Muscle of back (tissue), 3 donors: ENCODE measurements at regions not wholly inside any gene's neighbourhood (a gene's known extent, or its start where the extent isn't known, plus 50 kb on each side); places are given as distances from the start of the nearest gene placed in this dataset.

Source experiments
- DNase-seq, 3 donors: peaks; one replicate each; pipeline versions ENCODE4 v3.0.0 to v3.0.0-alpha.2; 2013

GRCh38 chr6:156650896-156651390 lies 126.2 kb upstream of the ARID1B start:
- no peak for DNase-seq

- DNase-seq: no peak
Observed at GRCh38 chr6:156648616-156649015, 128.6 kb upstream of the ARID1B start.

GRCh38 chr6:156647991-156648390 lies 129.2 kb upstream of the ARID1B start:
- DNase-seq: peak in 1 of 3 donors; percentile 31

- DNase-seq: no peak
Observed at GRCh38 chr6:156647140-156647784, 129.9 kb upstream of the ARID1B start.

- DNase-seq: no peak
Observed at GRCh38 chr6:156646496-156646895, 130.7 kb upstream of the ARID1B start.

- DNase-seq: no peak
Observed at GRCh38 chr6:156645097-156645496, 132.1 kb upstream of the ARID1B start.

GRCh38 chr6:156639009-156639721 lies 138.0 kb upstream of the ARID1B start:
- no peak for DNase-seq

GRCh38 chr6:156638581-156638980 lies 138.6 kb upstream of the ARID1B start:
- DNase-seq: no peak

GRCh38 chr6:156634951-156635371 lies 142.2 kb upstream of the ARID1B start:
- DNase-seq: peak in 1 of 3 donors; percentile 53

GRCh38 chr6:156634048-156634447 lies 143.1 kb upstream of the ARID1B start:
- DNase-seq: no peak

GRCh38 chr6:156633291-156633690 lies 143.9 kb upstream of the ARID1B start:
- DNase-seq: no peak

GRCh38 chr6:156630613-156631302 lies 146.4 kb upstream of the ARID1B start:
- no peak for DNase-seq

GRCh38 chr6:156628805-156629204 lies 148.4 kb upstream of the ARID1B start:
- no peak for DNase-seq

- no peak for DNase-seq
Observed at GRCh38 chr6:156627524-156627923, 149.7 kb upstream of the ARID1B start.

GRCh38 chr6:156622185-156622584 lies 155.0 kb upstream of the ARID1B start:
- DNase-seq: no peak

- DNase-seq: no peak
Observed at GRCh38 chr6:156620331-156620730, 156.8 kb upstream of the ARID1B start.

GRCh38 chr6:156618600-156619205 lies 158.5 kb upstream of the ARID1B start:
- peak in 1 of 3 donors; percentile 30 for DNase-seq

- no peak for DNase-seq
Observed at GRCh38 chr6:156617941-156618340, 159.2 kb upstream of the ARID1B start.

- DNase-seq: no peak
Observed at GRCh38 chr6:156617376-156617775, 159.8 kb upstream of the ARID1B start.

- no peak for DNase-seq
Observed at GRCh38 chr6:156616495-156616894, 160.7 kb upstream of the ARID1B start.

GRCh38 chr6:156613996-156614395 lies 163.2 kb upstream of the ARID1B start:
- no peak for DNase-seq

GRCh38 chr6:156612361-156612760 lies 164.8 kb upstream of the ARID1B start:
- no peak for DNase-seq

- no peak for DNase-seq
Observed at GRCh38 chr6:156602066-156602385, 175.2 kb upstream of the ARID1B start.
